WTC11 (cell line): ENCODE measurements at regions not wholly inside any gene's neighbourhood (a gene's known extent, or its start where the extent isn't known, plus 50 kb on each side); places are given as distances from the start of the nearest gene placed in this dataset.

Experiments used
- ATAC-seq: fragments of 200-7000 bp; cut with Tn5 transposase; 2 replicates; pipeline ENCODE4 v1.10.0; 2021; ENCODE audit warnings: mild to moderate bottlenecking, moderate library complexity
- CTCF ChIA-PET: fragments of 300-600 bp; sonication (Branson Sonifier 250); formaldehyde crosslinking; loops from one replicate; lab custom pipeline; 2021; ENCODE audit warnings: antibody characterized with exemption; lab: Charles Lee
- POLR2A ChIA-PET: fragments of 350-600 bp; sonication (Branson Sonifier 250); formaldehyde crosslinking; loops from one replicate; lab custom pipeline; 2021; ENCODE audit warnings: antibody characterized with exemption; lab: Charles Lee
- DNase-seq: peaks from one replicate; pipeline ENCODE4 v3.0.0; 2021; ENCODE audit warnings: low spot score
- H3K27ac Mint-ChIP-seq: 2 replicates; pipeline ENCODE4 v1.8.0; 2021; ENCODE audit warnings: mixed read lengths
- H3K27me3 Mint-ChIP-seq: 2 replicates; pipeline ENCODE4 v1.8.0; 2021; ENCODE audit warnings: low read depth, mild to moderate bottlenecking, moderate library complexity, mixed read lengths
- H3K36me3 Mint-ChIP-seq: 2 replicates; pipeline ENCODE4 v1.8.0; 2021; ENCODE audit warnings: mixed read lengths
- H3K4me1 Mint-ChIP-seq: 2 replicates; pipeline ENCODE4 v1.8.0; 2022; ENCODE audit warnings: mixed read lengths
- H3K4me3 Mint-ChIP-seq: 2 replicates; pipeline ENCODE4 v1.8.0; 2021; ENCODE audit warnings: mild to moderate bottlenecking, moderate library complexity, mixed read lengths
- H3K9me3 Mint-ChIP-seq: 2 replicates; pipeline ENCODE4 v1.8.0; 2021; ENCODE audit warnings: mixed read lengths
- ATF1 ChIP-seq: sonication (generic); formaldehyde crosslinking; IDR thresholded peaks from 2 replicates; pipeline ENCODE4 v1.8.1; 2023; ENCODE audit warnings: mild to moderate bottlenecking, moderate library complexity, missing genetic modification reagents
- ATF2 ChIP-seq: sonication (generic); formaldehyde crosslinking; IDR thresholded peaks from 2 replicates; pipeline ENCODE4 v1.8.1; 2022; ENCODE audit warnings: low read depth, missing genetic modification reagents, borderline replicate concordance
- ATF6 ChIP-seq: sonication (generic); formaldehyde crosslinking; IDR thresholded peaks from 2 replicates; pipeline ENCODE4 v1.8.1; 2023; ENCODE audit warnings: mild to moderate bottlenecking, missing genetic modification reagents
- CREB1 ChIP-seq: sonication (generic); formaldehyde crosslinking; IDR thresholded peaks from 2 replicates; pipeline ENCODE4 v1.8.0; 2023; ENCODE audit warnings: mild to moderate bottlenecking, missing genetic modification reagents
- E2F1 ChIP-seq: sonication (generic); formaldehyde crosslinking; IDR thresholded peaks from 2 replicates; pipeline ENCODE4 v1.8.0; 2022; ENCODE audit warnings: mild to moderate bottlenecking, missing genetic modification reagents
- E2F4 ChIP-seq: sonication (generic); formaldehyde crosslinking; IDR thresholded peaks from 2 replicates; pipeline ENCODE4 v1.8.1; 2022; ENCODE audit warnings: low read depth, mild to moderate bottlenecking, moderate library complexity, missing genetic modification reagents, borderline replicate concordance
- ERG ChIP-seq: fragments of 250-450 bp; sonication (Bioruptor Pico); IDR thresholded peaks from 2 replicates; pipeline ENCODE4 v1.8.0; 2021; ENCODE audit warnings: mild to moderate bottlenecking
- ESRRA ChIP-seq: sonication (generic); formaldehyde crosslinking; IDR thresholded peaks from 2 replicates; pipeline ENCODE4 v1.8.1; 2022; ENCODE audit warnings: mild to moderate bottlenecking, missing genetic modification reagents, borderline replicate concordance
- ETV6 ChIP-seq: sonication (generic); formaldehyde crosslinking; IDR thresholded peaks from 2 replicates; pipeline ENCODE4 v1.8.1; 2022; ENCODE audit warnings: mild to moderate bottlenecking, missing genetic modification reagents
- FOXP4 ChIP-seq: sonication (generic); formaldehyde crosslinking; IDR thresholded peaks from 2 replicates; pipeline ENCODE4 v1.8.0; 2022; ENCODE audit warnings: mild to moderate bottlenecking, missing genetic modification reagents
- GRHL2 ChIP-seq: fragments of 250-450 bp; sonication (Bioruptor Pico); IDR thresholded peaks from 2 replicates; pipeline ENCODE4 v1.8.0; 2022; ENCODE audit warnings: mild to moderate bottlenecking, moderate library complexity; ENCODE audit not compliant: insufficient replicate concordance, severe bottlenecking
- NR1H2 ChIP-seq: sonication (generic); formaldehyde crosslinking; IDR thresholded peaks from 2 replicates; pipeline ENCODE4 v1.9.0; 2021; ENCODE audit warnings: mild to moderate bottlenecking, moderate library complexity, missing genetic modification reagents
- NR2C2 ChIP-seq: sonication (generic); formaldehyde crosslinking; IDR thresholded peaks from 2 replicates; pipeline ENCODE4 v1.8.0; 2022; ENCODE audit warnings: mild to moderate bottlenecking, missing genetic modification reagents
- OVOL2 ChIP-seq: fragments of 250-450 bp; sonication (Bioruptor Pico); IDR thresholded peaks from 2 replicates; pipeline ENCODE4 v1.9.0; 2021; ENCODE audit warnings: mild to moderate bottlenecking, borderline replicate concordance
- PREB ChIP-seq: sonication (generic); formaldehyde crosslinking; IDR thresholded peaks from 2 replicates; pipeline ENCODE4 v1.8.1; 2022; ENCODE audit warnings: mild to moderate bottlenecking, missing genetic modification reagents, moderate library complexity, borderline replicate concordance
- RORB ChIP-seq: fragments of 250-450 bp; sonication (Bioruptor Pico); IDR thresholded peaks from 2 replicates; pipeline ENCODE4 v1.9.0; 2021; ENCODE audit warnings: mild to moderate bottlenecking
- TCF7 ChIP-seq: sonication (generic); formaldehyde crosslinking; IDR thresholded peaks from 2 replicates; pipeline ENCODE4 v1.8.0; 2022; ENCODE audit warnings: mild to moderate bottlenecking, low read depth, missing genetic modification reagents, moderate library complexity
- TEAD4 ChIP-seq: sonication (generic); formaldehyde crosslinking; IDR thresholded peaks from 2 replicates; pipeline ENCODE4 v1.8.0; 2022; ENCODE audit warnings: mild to moderate bottlenecking, missing genetic modification reagents
- ZNF121 ChIP-seq: sonication (generic); formaldehyde crosslinking; IDR thresholded peaks from 2 replicates; pipeline ENCODE4 v1.8.0; 2023; ENCODE audit warnings: missing genetic modification reagents
- ZNF138 ChIP-seq: sonication (generic); formaldehyde crosslinking; conservative IDR thresholded peaks from 2 replicates; pipeline ENCODE4 v1.8.1; 2022; ENCODE audit warnings: mild to moderate bottlenecking, moderate library complexity, missing genetic modification reagents
- ZNF317 ChIP-seq: sonication (generic); formaldehyde crosslinking; IDR thresholded peaks from 2 replicates; pipeline ENCODE4 v1.8.1; 2023; ENCODE audit warnings: low read depth, mild to moderate bottlenecking, moderate library complexity, missing genetic modification reagents, borderline replicate concordance
- ZNF416 ChIP-seq: fragments of 250-450 bp; sonication (Bioruptor Pico); IDR thresholded peaks from 2 replicates; pipeline ENCODE4 v1.9.0; 2021; ENCODE audit warnings: mild to moderate bottlenecking, inconsistent platforms
- ZNF425 ChIP-seq: fragments of 250-450 bp; sonication (Bioruptor Pico); conservative IDR thresholded peaks from 2 replicates; pipeline ENCODE4 v1.9.0; 2021; ENCODE audit warnings: mild to moderate bottlenecking

- no peak for TF ChIP-seq TEAD4 (CRISPR knock-in tag)
- no peak for TF ChIP-seq ZNF416 (CRISPR knock-in tag)
- TF ChIP-seq E2F4, result no peak
- no peak for TF ChIP-seq ZNF425 (CRISPR knock-in tag)
- TF ChIP-seq ETV6 (CRISPR knock-in tag), result no peak
- TF ChIP-seq ESRRA, result no peak
- no peak for TF ChIP-seq ATF6 (CRISPR knock-in tag)
- no peak for TF ChIP-seq ZNF121 (CRISPR knock-in tag)
- TF ChIP-seq CREB1 (CRISPR knock-in tag), result no peak
- TF ChIP-seq PREB, result no peak
- no peak for TF ChIP-seq TCF7
- TF ChIP-seq ZNF138 (CRISPR knock-in tag), result no peak
- no peak for TF ChIP-seq RORB (CRISPR knock-in tag)
- TF ChIP-seq GRHL2 (CRISPR knock-in tag), result no peak
- ChIA-PET CTCF (no interaction called here), POLR2A (no interaction called here)
- Mint-ChIP-seq H3K9me3 (peaks cover 6% of the 10 kb centered on the region), H3K36me3 (no peaks in the 10 kb centered on the region), H3K27me3 (no peaks in the 10 kb centered on the region), H3K4me1 (peaks cover 23% of the 10 kb centered on the region), H3K27ac (no peak overlapping the region), H3K4me3 (no peak overlapping the region)
- no peak for ATAC-seq
- no peak for DNase-seq
Measured at GRCh38 chr1:187892683-187893039, 1063.9 kb downstream of the PLA2G4A start.

GRCh38 chr1:187893471-187893870, 1064.7 kb downstream of the PLA2G4A start:
- DNase-seq (no peak), ATAC-seq (no peak)
- H3K36me3 Mint-ChIP-seq, result no peaks in the 10 kb centered on the region
- POLR2A ChIA-PET, result no interaction called here
- no peaks in the 10 kb centered on the region for H3K27me3 Mint-ChIP-seq
- H3K4me3 Mint-ChIP-seq, result no peak overlapping the region
- H3K4me1 Mint-ChIP-seq, result peaks cover 23% of the 10 kb centered on the region
- peaks cover 4% of the 10 kb centered on the region for H3K9me3 Mint-ChIP-seq
- no peak overlapping the region for H3K27ac Mint-ChIP-seq
- CTCF ChIA-PET, result no interaction called here
- TF ChIP-seq NR2C2 (CRISPR knock-in tag) (no peak), NR1H2 (CRISPR knock-in tag) (no peak), E2F4 (no peak), ZNF317 (CRISPR knock-in tag) (no peak), ERG (no peak), FOXP4 (CRISPR knock-in tag) (no peak), ATF1 (CRISPR knock-in tag) (no peak), E2F1 (CRISPR knock-in tag) (no peak), OVOL2 (CRISPR knock-in tag) (no peak), ATF2 (CRISPR knock-in tag) (no peak)
